GM12878 (cell line): ENCODE measurements at regions not wholly inside any gene's neighbourhood (a gene's known extent, or its start where the extent isn't known, plus 50 kb on each side); places are given as distances from the start of the nearest gene placed in this dataset.

Source experiments
- ATAC-seq: fragments of 200-7000 bp; cut with Tn5 transposase; 3 replicates; pipeline ENCODE4 v1.9.1; 2020; ENCODE audit warnings: mild to moderate bottlenecking, moderate library complexity
- BruUV-seq: library from RNA; stranded (reverse); fragments of 400-500 nt; replicated peaks from 2 replicates; lab custom pipeline; 2021; lab: Mats Ljungman, UMichigan
- CTCF ChIA-PET: fragments of 300-600 bp; sonication (Branson Sonifier 250); formaldehyde crosslinking; extraction: SDS; loops from one replicate; lab custom pipeline; 2021; ENCODE audit warnings: inconsistent platforms; lab: Yijun Ruan, JAX
- POLR2A ChIA-PET: fragments of 350-600 bp; formaldehyde crosslinking; extraction: SDS; loops from one replicate; lab custom pipeline; 2021; ENCODE audit warnings: inconsistent platforms; lab: Charles Lee
- RAD21 ChIA-PET: fragments of 300-600 bp; sonication (Branson Sonifier 250); formaldehyde crosslinking; loops from one replicate; lab custom pipeline; 2023; ENCODE audit warnings: antibody characterized with exemption; ENCODE audit not compliant: unreplicated experiment; lab: Charles Lee
- SMC1A ChIA-PET: fragments of 300-600 bp; sonication (Branson Sonifier 250); formaldehyde crosslinking; loops from one replicate; lab custom pipeline; 2023; ENCODE audit not compliant: unreplicated experiment, uncharacterized antibody; lab: Charles Lee
- DNase-seq: peaks from one replicate; pipeline ENCODE4 v3.0.0-alpha.2; 2011; ENCODE audit warnings: low read depth, low spot score
- FAIRE-seq: peaks from 3 replicates; lab custom pipeline; 2011; peaks lifted over from hg19 to GRCh38; lab: Jason Lieb, UNC
- H2AFZ ChIP-seq: 2 replicates; pipeline ENCODE4 v1.6.0; 2011; ENCODE audit warnings: low read depth, low read length, control low read depth; ENCODE audit not compliant: control insufficient read depth
- H3K27ac ChIP-seq: 2 replicates; pipeline ENCODE4 v1.5.1; 2011; ENCODE audit warnings: control low read depth; ENCODE audit not compliant: control insufficient read depth, insufficient read depth
- H3K27me3 ChIP-seq, 2 experiments: replicated peaks in 1 of 2; 2 replicates each; pipeline versions ENCODE4 v1.6.0 to v1.6.1; 2011; ENCODE audit warnings: low read length in 1 of 2; ENCODE audit not compliant: control insufficient read depth in 2 of 2, insufficient read depth in 2 of 2
- H3K36me3 ChIP-seq, 2 experiments: 2 replicates each; pipeline ENCODE4 v1.5.1; 2011; ENCODE audit warnings: low read length in 1 of 2; ENCODE audit not compliant: control insufficient read depth in 2 of 2, insufficient read depth in 2 of 2
- H3K4me1 ChIP-seq: 2 replicates; pipeline ENCODE4 v1.6.1; 2011; ENCODE audit warnings: mild to moderate bottlenecking, low read length, moderate library complexity, mixed read lengths; ENCODE audit not compliant: control insufficient read depth, insufficient read depth
- H3K4me2 ChIP-seq: 2 replicates; pipeline ENCODE4 v1.6.0; 2011; ENCODE audit warnings: control low read depth; ENCODE audit not compliant: control insufficient read depth, insufficient read depth
- H3K4me3 ChIP-seq: fragments of 200-600 bp; sonication (generic); 2 replicates; pipeline ENCODE4 v1.5.1; 2016
- H3K79me2 ChIP-seq: 2 replicates; pipeline ENCODE4 v1.6.0; 2011; ENCODE audit warnings: low read length; ENCODE audit not compliant: control insufficient read depth, insufficient read depth
- H3K9ac ChIP-seq: 2 replicates; pipeline ENCODE4 v1.8.0; 2011; ENCODE audit warnings: low read length, control low read depth, mixed read lengths; ENCODE audit not compliant: control insufficient read depth, insufficient read depth
- H3K9me3 ChIP-seq: replicated peaks from 3 replicates; pipeline ENCODE4 v1.5.1; 2011; ENCODE audit warnings: mild to moderate bottlenecking, low read length; ENCODE audit not compliant: control insufficient read depth, insufficient read depth
- H4K20me1 ChIP-seq: 2 replicates; pipeline ENCODE4 v1.6.0; 2011; ENCODE audit not compliant: control insufficient read depth, insufficient read depth
- ATF7 ChIP-seq: fragments of 450-650 bp; IDR thresholded peaks from 2 replicates; pipeline ENCODE4 v1.6.1; 2016; ENCODE audit warnings: low read depth, mild to moderate bottlenecking
- BCL11A ChIP-seq: IDR thresholded peaks from 2 replicates; pipeline ENCODE4 v1.6.1; 2011; ENCODE audit warnings: low read depth, low read length
- CREB1 ChIP-seq: IDR thresholded peaks from 2 replicates; pipeline ENCODE4 v1.6.1; 2012; ENCODE audit warnings: low read depth, mild to moderate bottlenecking, inconsistent platforms
- E2F4 ChIP-seq: IDR thresholded peaks from 2 replicates; pipeline ENCODE4 v1.6.1; 2012; ENCODE audit warnings: low read depth, low read length, improper control_type of control experiment
- EGR1 ChIP-seq, 2 experiments: IDR thresholded peaks; 1 replicate in 1 of 2; 2 replicates in 1 of 2; pipeline ENCODE4 v1.6.1; 2011 to 2012; ENCODE audit warnings: low read depth in 2 of 2, low read length in 2 of 2, borderline replicate concordance in 1 of 2, mild to moderate bottlenecking in 1 of 2, moderate library complexity in 1 of 2
- HDGF ChIP-seq: fragments of 450-650 bp; IDR thresholded peaks from 2 replicates; pipeline ENCODE4 v1.6.1; 2016; ENCODE audit warnings: antibody characterized with exemption
- IRF4 ChIP-seq: IDR thresholded peaks from 2 replicates; pipeline ENCODE4 v1.6.1; 2011; ENCODE audit warnings: low read depth, low read length
- NRF1 ChIP-seq: conservative IDR thresholded peaks from 2 replicates; pipeline ENCODE4 v1.6.1; 2011; ENCODE audit warnings: mild to moderate bottlenecking, low read depth, low read length, improper control_type of control experiment
- PML ChIP-seq: IDR thresholded peaks from 2 replicates; pipeline ENCODE4 v1.6.1; 2012; ENCODE audit warnings: low read length, inconsistent platforms
- POU2F2 ChIP-seq: IDR thresholded peaks from 3 replicates; pipeline ENCODE4 v1.6.1; 2011; ENCODE audit warnings: low read depth, mild to moderate bottlenecking, low read length, borderline replicate concordance
- RFX5 ChIP-seq: IDR thresholded peaks from 2 replicates; pipeline ENCODE4 v1.6.1; 2011; ENCODE audit warnings: low read depth, low read length, improper control_type of control experiment
- SREBF2 ChIP-seq: IDR thresholded peaks from 2 replicates; pipeline ENCODE4 v1.6.1; 2012; ENCODE audit warnings: mild to moderate bottlenecking, low read length
- STAT1 ChIP-seq: fragments of 450-650 bp; conservative IDR thresholded peaks from 2 replicates; pipeline ENCODE4 v1.6.1; 2014; ENCODE audit warnings: antibody characterized with exemption, mild to moderate bottlenecking
- TBL1XR1 ChIP-seq: IDR thresholded peaks from 2 replicates; pipeline ENCODE4 v1.6.1; 2012; ENCODE audit warnings: low read depth, low read length, improper control_type of control experiment
- USF2 ChIP-seq: IDR thresholded peaks from 2 replicates; pipeline ENCODE4 v1.6.1; 2011; ENCODE audit warnings: low read depth, low read length, improper control_type of control experiment, borderline replicate concordance
- ZNF24 ChIP-seq: fragments of 450-650 bp; IDR thresholded peaks from 2 replicates; pipeline ENCODE4 v1.6.1; 2017; ENCODE audit warnings: antibody characterized with exemption, mild to moderate bottlenecking
- WGBS: methylation state at CpG from one replicate; pipeline ENCODE4 v1.1.6; 2016; ENCODE audit warnings: low lambda C conversion rate; ENCODE audit not compliant: insufficient replicate concordance, insufficient coverage; ENCODE audit errors: missing lambda C conversion rate; 5-methylcytosine and 5-hydroxymethylcytosine counted together
- in situ Hi-C: fragments of 300-500 bp; cut with MboI; formaldehyde crosslinking; loops from 9 replicates; pipeline ENCODE4 v1.14.3; 2018; ENCODE audit warnings: mixed read lengths
- intact Hi-C: fragments of 100-400 bp; cut with micrococcal nuclease; formaldehyde crosslinking; loops from one replicate; pipeline ENCODE4 v1.14.2; 2022; ENCODE audit not compliant: unreplicated experiment

- TF ChIP-seq ATF7 (no peak), ZNF24 (peak; percentile 71), E2F4 (no peak)
- TF ChIP-seq, all 136 proteins: peak for 3
These were observed 61.2 kb upstream of the BHLHE23 start (continued) for GRCh38 chr20:63067721-63068560.

- no TSS peak for BruUV-seq
- ChIA-PET RAD21 (no interaction called here), CTCF (no interaction called here), SMC1A (no interaction called here), POLR2A (no interaction called here)
- no peak for TF ChIP-seq EGR1 (IDR thresholded peaks at IDR 0.05; ENCODE audit: borderline replicate concordance in 1 of 2, low read depth in 2 of 2, low read length in 2 of 2)
- TF ChIP-seq USF2 = no peak
- TF ChIP-seq NRF1 = no peak
- TF ChIP-seq CREB1 = no peak
- no peak for TF ChIP-seq HDGF
- no peak for TF ChIP-seq TBL1XR1
- no peak for TF ChIP-seq POU2F2
- TF ChIP-seq IRF4 = no peak
- TF ChIP-seq BCL11A = no peak
- no peak for TF ChIP-seq PML
- no peak for TF ChIP-seq SREBF2
- no peak for TF ChIP-seq RFX5
- TF ChIP-seq STAT1 = no peak
- intact Hi-C loops (no loop called here), in situ Hi-C loops (no loop called here)
- no peak overlapping the region for H3K4me3 ChIP-seq
- H3K9me3 ChIP-seq = no peaks in the 10 kb centered on the region; the same call in 2 of the 3 replicates
- 43% methylated on average over 12 of the region's 12 CpGs for WGBS
- FAIRE-seq = no peak
- no peaks in the 10 kb centered on the region for H3K79me2 ChIP-seq
- H4K20me1 ChIP-seq = no peaks in the 10 kb centered on the region
- H3K4me2 ChIP-seq = no peak overlapping the region
- no peaks in the 10 kb centered on the region for H3K36me3 ChIP-seq
- H2AFZ ChIP-seq = no peak overlapping the region
- H3K27ac ChIP-seq = no peak overlapping the region
- no peaks in the 10 kb centered on the region; a peak in 1 of 4 replicates for H3K27me3 ChIP-seq
- no peak for ATAC-seq
- H3K4me1 ChIP-seq = no peaks in the 10 kb centered on the region
- no peak overlapping the region for H3K9ac ChIP-seq
- no peak for DNase-seq
These were observed 60.5 kb upstream of the BHLHE23 start for GRCh38 chr20:63067266-63067635.
